K562 (cell line): ENCODE measurements at regions not wholly inside any gene's neighbourhood (a gene's known extent, or its start where the extent isn't known, plus 50 kb on each side); places are given as distances from the start of the nearest gene placed in this dataset.

ENCODE experiments used
- BCL6 ChIP-seq: fragments of 250-450 bp; sonication (Bioruptor Pico); IDR thresholded peaks from 2 replicates; pipeline ENCODE4 v1.4.0; 2020
- EP300 ChIP-seq: IDR thresholded peaks from 2 replicates; pipeline ENCODE4 v1.6.1; 2012; ENCODE audit warnings: low read length, improper control_type of control experiment
- EP400 ChIP-seq: fragments of 450-650 bp; IDR thresholded peaks from 2 replicates; pipeline ENCODE4 v1.6.1; 2017; ENCODE audit warnings: antibody characterized with exemption, mild to moderate bottlenecking, moderate library complexity
- ESRRA ChIP-seq: fragments of 450-650 bp; IDR thresholded peaks from 2 replicates; pipeline ENCODE4 v1.6.1; 2014; ENCODE audit warnings: low read depth, mild to moderate bottlenecking, moderate library complexity, borderline replicate concordance
- HMGN3 ChIP-seq: IDR thresholded peaks from 2 replicates; pipeline ENCODE4 v1.6.1; 2011; ENCODE audit warnings: borderline replicate concordance, low read depth, mild to moderate bottlenecking, mixed read lengths, low read length; ENCODE audit not compliant: insufficient read length; ENCODE audit errors: extremely low read depth
- KLF16 ChIP-seq: IDR thresholded peaks from 2 replicates; pipeline ENCODE4 v1.6.1; 2016; ENCODE audit warnings: antibody characterized with exemption
- NELFE ChIP-seq: IDR thresholded peaks from 2 replicates; pipeline ENCODE4 v1.6.1; 2011; ENCODE audit warnings: mild to moderate bottlenecking; ENCODE audit not compliant: insufficient read depth, insufficient read length
- NFE2L1 ChIP-seq: fragments of 450-650 bp; IDR thresholded peaks from 2 replicates; pipeline ENCODE4 v1.6.1; 2016; ENCODE audit warnings: missing genetic modification characterization, low read depth, mild to moderate bottlenecking, missing compliant biosample characterization, moderate library complexity, borderline replicate concordance
- NRF1 ChIP-seq, 2 experiments: fragments of 450-650 bp; IDR thresholded peaks in 1 of 2; conservative IDR thresholded peaks in 1 of 2; 2 replicates each; pipeline ENCODE4 v1.6.1; 2014; ENCODE audit warnings: mild to moderate bottlenecking in 2 of 2
- POLR2AphosphoS5 ChIP-seq: IDR thresholded peaks from 2 replicates; pipeline ENCODE4 v1.6.1; 2011; ENCODE audit warnings: mild to moderate bottlenecking, low read depth, low read length, moderate library complexity; ENCODE audit not compliant: control insufficient read depth, insufficient read depth
- PTRF ChIP-seq: fragments of 450-650 bp; IDR thresholded peaks from 2 replicates; pipeline ENCODE4 v1.6.1; 2016; ENCODE audit warnings: mild to moderate bottlenecking, missing genetic modification characterization, missing compliant biosample characterization
- SIX5 ChIP-seq, 2 experiments: IDR thresholded peaks; 2 replicates each; pipeline ENCODE4 v1.6.1; 2011; ENCODE audit warnings: low read length in 2 of 2, borderline replicate concordance in 1 of 2, low read depth in 1 of 2, mild to moderate bottlenecking in 1 of 2, moderate library complexity in 1 of 2; ENCODE audit not compliant: insufficient read depth in 1 of 2
- TBL1XR1 ChIP-seq, 2 experiments: IDR thresholded peaks; 2 replicates each; pipeline ENCODE4 v1.6.1; 2012; ENCODE audit warnings: improper control_type of control experiment in 2 of 2, low read length in 2 of 2, mild to moderate bottlenecking in 1 of 2
- ZBED1 ChIP-seq: IDR thresholded peaks from 2 replicates; pipeline ENCODE4 v1.6.1; 2014
- ZNF589 ChIP-seq: fragments of 200-800 bp; sonication (Bioruptor generic); IDR thresholded peaks from 2 replicates; pipeline ENCODE4 v1.6.1; 2016; ENCODE audit warnings: low read depth, missing genetic modification characterization, missing compliant biosample characterization
- TF ChIP-seq, protein P1 (sequence below): fragments of 450-650 bp; IDR thresholded peaks from 2 replicates; pipeline ENCODE4 v1.6.1; 2017; ENCODE audit warnings: antibody characterized with exemption, mild to moderate bottlenecking
- TF ChIP-seq, protein P2 (sequence below): sonication (generic); formaldehyde crosslinking; IDR thresholded peaks from 2 replicates; pipeline ENCODE4 v1.8.1; 2023; ENCODE audit warnings: mild to moderate bottlenecking, missing genetic modification reagents, moderate library complexity
- TF ChIP-seq, protein P3 (sequence below), 2 experiments: fragments of 450-650 bp in 1 of 2; IDR thresholded peaks; 2 replicates each; pipeline ENCODE4 v1.6.1; 2011 to 2017; ENCODE audit warnings: low read depth in 2 of 2, antibody characterized with exemption in 1 of 2, borderline replicate concordance in 1 of 2, low read length in 1 of 2, mild to moderate bottlenecking in 1 of 2, mixed read lengths in 1 of 2; ENCODE audit not compliant: control insufficient read depth in 1 of 2

DNA sequence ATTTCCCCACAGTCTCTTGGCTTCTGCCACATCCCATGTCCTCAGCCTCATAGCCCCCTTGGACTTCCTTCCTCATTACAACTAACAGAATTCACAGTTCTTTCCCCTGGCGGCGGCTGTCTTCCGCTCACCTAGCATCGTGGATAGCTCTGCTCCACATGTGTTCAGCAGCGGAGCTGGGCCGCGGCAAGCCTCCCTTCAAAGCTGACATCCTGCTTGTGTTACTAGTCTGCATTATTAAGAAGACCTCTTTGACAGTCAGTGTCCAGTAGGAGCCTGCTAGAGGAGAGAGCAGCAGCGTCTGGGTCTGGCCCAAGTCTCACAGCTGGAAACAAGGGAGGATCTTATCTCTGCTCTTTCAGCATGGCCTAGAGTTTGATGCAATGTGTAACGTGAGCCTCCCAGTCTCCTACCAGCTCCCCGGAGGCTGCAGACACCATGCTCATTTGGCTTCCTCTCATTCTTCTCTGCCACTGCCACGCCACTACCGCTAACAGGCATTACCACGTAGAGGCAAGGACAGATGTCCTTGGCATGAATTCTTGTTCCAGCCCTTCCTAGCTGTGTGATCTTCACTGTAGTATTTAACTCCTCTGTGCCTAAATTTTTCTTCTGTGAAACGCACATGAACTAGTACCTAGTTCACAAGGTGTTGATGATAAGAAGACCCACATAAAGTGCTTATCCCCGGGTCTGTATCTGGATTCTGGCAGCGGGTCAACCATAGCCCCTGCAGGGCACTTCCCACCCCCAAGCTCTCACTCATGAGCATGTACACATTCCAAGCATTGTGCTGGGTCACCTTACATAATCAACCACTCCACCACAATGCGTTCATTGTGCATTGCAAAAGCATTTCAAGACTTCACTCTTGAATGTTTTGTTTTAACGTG lies 107.1 kb upstream of the BACH2 start (continued):
- TF ChIP-seq, protein P1, sequence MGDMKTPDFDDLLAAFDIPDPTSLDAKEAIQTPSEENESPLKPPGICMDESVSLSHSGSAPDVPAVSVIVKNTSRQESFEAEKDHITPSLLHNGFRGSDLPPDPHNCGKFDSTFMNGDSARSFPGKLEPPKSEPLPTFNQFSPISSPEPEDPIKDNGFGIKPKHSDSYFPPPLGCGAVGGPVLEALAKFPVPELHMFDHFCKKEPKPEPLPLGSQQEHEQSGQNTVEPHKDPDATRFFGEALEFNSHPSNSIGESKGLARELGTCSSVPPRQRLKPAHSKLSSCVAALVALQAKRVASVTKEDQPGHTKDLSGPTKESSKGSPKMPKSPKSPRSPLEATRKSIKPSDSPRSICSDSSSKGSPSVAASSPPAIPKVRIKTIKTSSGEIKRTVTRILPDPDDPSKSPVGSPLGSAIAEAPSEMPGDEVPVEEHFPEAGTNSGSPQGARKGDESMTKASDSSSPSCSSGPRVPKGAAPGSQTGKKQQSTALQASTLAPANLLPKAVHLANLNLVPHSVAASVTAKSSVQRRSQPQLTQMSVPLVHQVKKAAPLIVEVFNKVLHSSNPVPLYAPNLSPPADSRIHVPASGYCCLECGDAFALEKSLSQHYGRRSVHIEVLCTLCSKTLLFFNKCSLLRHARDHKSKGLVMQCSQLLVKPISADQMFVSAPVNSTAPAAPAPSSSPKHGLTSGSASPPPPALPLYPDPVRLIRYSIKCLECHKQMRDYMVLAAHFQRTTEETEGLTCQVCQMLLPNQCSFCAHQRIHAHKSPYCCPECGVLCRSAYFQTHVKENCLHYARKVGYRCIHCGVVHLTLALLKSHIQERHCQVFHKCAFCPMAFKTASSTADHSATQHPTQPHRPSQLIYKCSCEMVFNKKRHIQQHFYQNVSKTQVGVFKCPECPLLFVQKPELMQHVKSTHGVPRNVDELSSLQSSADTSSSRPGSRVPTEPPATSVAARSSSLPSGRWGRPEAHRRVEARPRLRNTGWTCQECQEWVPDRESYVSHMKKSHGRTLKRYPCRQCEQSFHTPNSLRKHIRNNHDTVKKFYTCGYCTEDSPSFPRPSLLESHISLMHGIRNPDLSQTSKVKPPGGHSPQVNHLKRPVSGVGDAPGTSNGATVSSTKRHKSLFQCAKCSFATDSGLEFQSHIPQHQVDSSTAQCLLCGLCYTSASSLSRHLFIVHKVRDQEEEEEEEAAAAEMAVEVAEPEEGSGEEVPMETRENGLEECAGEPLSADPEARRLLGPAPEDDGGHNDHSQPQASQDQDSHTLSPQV, result peak; percentile 75; the same call in 1 of the 2 replicates
- TF ChIP-seq HMGN3, result peak; percentile 58
- TF ChIP-seq ZNF589 (CRISPR knock-in tag), result peak; percentile 64; the same call in 1 of the 2 replicates
- TF ChIP-seq EP400, result peak; percentile 72
- TF ChIP-seq BCL6, result no peak
- peak; percentile 58 for TF ChIP-seq POLR2AphosphoS5
- TF ChIP-seq ZBED1, result 0 out of 2 replicates have a peak, but pooled peaks have one; percentile 30
- peak; percentile 25; the same call in 1 of the 2 replicates for TF ChIP-seq ESRRA
- no peak for TF ChIP-seq NELFE
- TF ChIP-seq NRF1 (conservative IDR thresholded peaks at IDR 0.05 in 1 of 2, IDR thresholded peaks at IDR 0.05 in 1 of 2), result peak in 1 of 2 experiments; percentile 17; a peak in 1 of 4 replicates
- TF ChIP-seq, protein P2, sequence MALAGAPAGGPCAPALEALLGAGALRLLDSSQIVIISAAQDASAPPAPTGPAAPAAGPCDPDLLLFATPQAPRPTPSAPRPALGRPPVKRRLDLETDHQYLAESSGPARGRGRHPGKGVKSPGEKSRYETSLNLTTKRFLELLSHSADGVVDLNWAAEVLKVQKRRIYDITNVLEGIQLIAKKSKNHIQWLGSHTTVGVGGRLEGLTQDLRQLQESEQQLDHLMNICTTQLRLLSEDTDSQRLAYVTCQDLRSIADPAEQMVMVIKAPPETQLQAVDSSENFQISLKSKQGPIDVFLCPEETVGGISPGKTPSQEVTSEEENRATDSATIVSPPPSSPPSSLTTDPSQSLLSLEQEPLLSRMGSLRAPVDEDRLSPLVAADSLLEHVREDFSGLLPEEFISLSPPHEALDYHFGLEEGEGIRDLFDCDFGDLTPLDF (CRISPR knock-in tag), result no peak
- TF ChIP-seq PTRF (tag), result no peak
- no peak for TF ChIP-seq NFE2L1 (tag)
- peak; percentile 71 for TF ChIP-seq EP300
- TF ChIP-seq SIX5 (IDR thresholded peaks at IDR 0.05; ENCODE audit: borderline replicate concordance in 1 of 2, insufficient read depth in 1 of 2, low read depth in 1 of 2, low read length in 2 of 2), result no peak
- peak; percentile 75; the same call in 1 of the 2 replicates for TF ChIP-seq KLF16
- 0 out of 4 replicates have a peak, but pooled peaks have one; percentile 25 to 67 for TF ChIP-seq TBL1XR1 (IDR thresholded peaks at IDR 0.05; ENCODE audit: low read length in 2 of 2)
- TF ChIP-seq, protein P3, sequence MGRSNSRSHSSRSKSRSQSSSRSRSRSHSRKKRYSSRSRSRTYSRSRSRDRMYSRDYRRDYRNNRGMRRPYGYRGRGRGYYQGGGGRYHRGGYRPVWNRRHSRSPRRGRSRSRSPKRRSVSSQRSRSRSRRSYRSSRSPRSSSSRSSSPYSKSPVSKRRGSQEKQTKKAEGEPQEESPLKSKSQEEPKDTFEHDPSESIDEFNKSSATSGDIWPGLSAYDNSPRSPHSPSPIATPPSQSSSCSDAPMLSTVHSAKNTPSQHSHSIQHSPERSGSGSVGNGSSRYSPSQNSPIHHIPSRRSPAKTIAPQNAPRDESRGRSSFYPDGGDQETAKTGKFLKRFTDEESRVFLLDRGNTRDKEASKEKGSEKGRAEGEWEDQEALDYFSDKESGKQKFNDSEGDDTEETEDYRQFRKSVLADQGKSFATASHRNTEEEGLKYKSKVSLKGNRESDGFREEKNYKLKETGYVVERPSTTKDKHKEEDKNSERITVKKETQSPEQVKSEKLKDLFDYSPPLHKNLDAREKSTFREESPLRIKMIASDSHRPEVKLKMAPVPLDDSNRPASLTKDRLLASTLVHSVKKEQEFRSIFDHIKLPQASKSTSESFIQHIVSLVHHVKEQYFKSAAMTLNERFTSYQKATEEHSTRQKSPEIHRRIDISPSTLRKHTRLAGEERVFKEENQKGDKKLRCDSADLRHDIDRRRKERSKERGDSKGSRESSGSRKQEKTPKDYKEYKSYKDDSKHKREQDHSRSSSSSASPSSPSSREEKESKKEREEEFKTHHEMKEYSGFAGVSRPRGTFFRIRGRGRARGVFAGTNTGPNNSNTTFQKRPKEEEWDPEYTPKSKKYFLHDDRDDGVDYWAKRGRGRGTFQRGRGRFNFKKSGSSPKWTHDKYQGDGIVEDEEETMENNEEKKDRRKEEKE (IDR thresholded peaks at IDR 0.05; ENCODE audit: borderline replicate concordance in 1 of 2, control insufficient read depth in 1 of 2, low read depth in 2 of 2, low read length in 1 of 2), result 0 out of 4 replicates have a peak, but pooled peaks of 1 of the 2 experiments have one; percentile 29
